Liver (tissue), 8 donors: ENCODE measurements at regions not wholly inside any gene's neighbourhood (a gene's known extent, or its start where the extent isn't known, plus 50 kb on each side); places are given as distances from the start of the nearest gene placed in this dataset.
A peak's percentile ranks its signal among the peaks of the same experiment; 100 is the strongest.

Experiments
- DNase-seq: peaks from one replicate; pipeline ENCODE4 v3.0.0-alpha.2; 2017; ENCODE audit warnings: low spot score
- H3K27ac ChIP-seq, 2 donors: one replicate each; pipeline ENCODE4 v1.7.0; 2013; ENCODE audit warnings: inconsistent platforms in 2 of 2, low read length in 2 of 2, control low read depth in 1 of 2, low read depth in 1 of 2, mild to moderate bottlenecking in 1 of 2
- H3K27me3 ChIP-seq, 4 donors: one replicate each; pipeline versions ENCODE4 v1.6.1 to v1.7.0; 2013; ENCODE audit warnings: low read length in 3 of 4, inconsistent platforms in 1 of 4, mild to moderate bottlenecking in 1 of 4, moderate library complexity in 1 of 4; ENCODE audit not compliant: control insufficient read depth in 4 of 4, insufficient read depth in 4 of 4
- H3K36me3 ChIP-seq, 4 donors: one replicate each; pipeline versions ENCODE4 v1.6.1 to v1.7.0; 2013; ENCODE audit warnings: low read length in 3 of 4, mild to moderate bottlenecking in 3 of 4, low read depth in 1 of 4, moderate library complexity in 1 of 4; ENCODE audit not compliant: control insufficient read depth in 4 of 4, insufficient read depth in 3 of 4
- H3K4me1 ChIP-seq, 4 donors: one replicate each; pipeline versions ENCODE4 v1.6.1 to v1.7.0; 2013; ENCODE audit warnings: low read length in 3 of 4, mild to moderate bottlenecking in 3 of 4, moderate library complexity in 1 of 4; ENCODE audit not compliant: control insufficient read depth in 4 of 4, insufficient read depth in 4 of 4
- H3K4me3 ChIP-seq, 3 donors: one replicate each; pipeline versions ENCODE4 v1.6.1 to v1.7.0; 2013; ENCODE audit warnings: low read length in 3 of 3, control low read depth in 1 of 3, low read depth in 1 of 3, mild to moderate bottlenecking in 1 of 3
- H3K9ac ChIP-seq, 2 donors: one replicate each; pipeline ENCODE4 v1.7.0; 2013; ENCODE audit warnings: low read length in 2 of 2, mild to moderate bottlenecking in 2 of 2, moderate library complexity in 2 of 2, control low read depth in 1 of 2, low read depth in 1 of 2
- H3K9me3 ChIP-seq, 4 donors: one replicate each; pipeline versions ENCODE4 v1.6.1 to v1.7.0; 2013; ENCODE audit warnings: low read length in 3 of 4; ENCODE audit not compliant: control insufficient read depth in 4 of 4
- EGR1 ChIP-seq, 2 donors: IDR thresholded peaks; 2 replicates each; pipeline ENCODE4 v1.6.1; 2016 to 2018; ENCODE audit warnings: antibody characterized with exemption in 2 of 2, low read depth in 2 of 2
- FOXA1 ChIP-seq: IDR thresholded peaks from 2 replicates; pipeline ENCODE4 v1.6.1; 2016; ENCODE audit warnings: antibody characterized with exemption
- FOXA2 ChIP-seq: IDR thresholded peaks from 2 replicates; pipeline ENCODE4 v1.6.1; 2016; ENCODE audit warnings: antibody characterized with exemption
- GABPA ChIP-seq, 2 donors: IDR thresholded peaks in 1 of 2; conservative IDR thresholded peaks in 1 of 2; 2 replicates each; pipeline ENCODE4 v1.6.1; 2016; ENCODE audit warnings: antibody characterized with exemption in 2 of 2, mild to moderate bottlenecking in 1 of 2, moderate library complexity in 1 of 2
- HNF4A ChIP-seq, 2 donors: conservative IDR thresholded peaks; 2 replicates each; pipeline ENCODE4 v1.6.1; 2016; ENCODE audit warnings: antibody characterized with exemption in 2 of 2, mild to moderate bottlenecking in 2 of 2
- HNF4G ChIP-seq: IDR thresholded peaks from 2 replicates; pipeline ENCODE4 v1.6.1; 2016; ENCODE audit warnings: antibody characterized with exemption
- JUND ChIP-seq, 2 donors: IDR thresholded peaks; 2 replicates each; pipeline ENCODE4 v1.6.1; 2016; ENCODE audit warnings: antibody characterized with exemption in 2 of 2
- RAD21 ChIP-seq, 2 donors: IDR thresholded peaks; 2 replicates each; pipeline ENCODE4 v1.6.1; 2016; ENCODE audit warnings: antibody characterized with exemption in 2 of 2, mild to moderate bottlenecking in 2 of 2
- RXRA ChIP-seq, 2 donors: IDR thresholded peaks; 2 replicates each; pipeline ENCODE4 v1.6.1; 2017 to 2018; ENCODE audit warnings: antibody characterized with exemption in 2 of 2, mild to moderate bottlenecking in 1 of 2
- SP1 ChIP-seq: IDR thresholded peaks from 2 replicates; pipeline ENCODE4 v1.6.1; 2018; ENCODE audit warnings: antibody characterized with exemption, mild to moderate bottlenecking
- YY1 ChIP-seq: IDR thresholded peaks from 2 replicates; pipeline ENCODE4 v1.6.1; 2016; ENCODE audit warnings: antibody characterized with exemption, mild to moderate bottlenecking
- WGBS: extraction: QIAGEN DNeasy Blood & Tissue Kit; methylation state at CpG from one replicate; pipeline ENCODE4 v1.1.7; 2013; 5-methylcytosine and 5-hydroxymethylcytosine counted together
- TF ChIP-seq, protein P1 (sequence below): fragments of 150-350 bp; IDR thresholded peaks from 2 replicates; pipeline ENCODE4 v1.5.1; 2017; ENCODE audit warnings: improper control_type of control experiment, low read depth, low read length; ENCODE audit not compliant: missing input control
- TF ChIP-seq, protein P2 (sequence below): IDR thresholded peaks from 2 replicates; pipeline ENCODE4 v1.6.1; 2016; ENCODE audit warnings: antibody characterized with exemption, mild to moderate bottlenecking
- TF ChIP-seq, protein P3 (sequence below): IDR thresholded peaks from 2 replicates; pipeline ENCODE4 v1.6.1; 2016; ENCODE audit warnings: antibody characterized with exemption
- donor health status: healthy.
- donor health status: healthy.
- donor health status: healthy.
- donor health status: healthy.
- donor health status: healthy.

DNA sequence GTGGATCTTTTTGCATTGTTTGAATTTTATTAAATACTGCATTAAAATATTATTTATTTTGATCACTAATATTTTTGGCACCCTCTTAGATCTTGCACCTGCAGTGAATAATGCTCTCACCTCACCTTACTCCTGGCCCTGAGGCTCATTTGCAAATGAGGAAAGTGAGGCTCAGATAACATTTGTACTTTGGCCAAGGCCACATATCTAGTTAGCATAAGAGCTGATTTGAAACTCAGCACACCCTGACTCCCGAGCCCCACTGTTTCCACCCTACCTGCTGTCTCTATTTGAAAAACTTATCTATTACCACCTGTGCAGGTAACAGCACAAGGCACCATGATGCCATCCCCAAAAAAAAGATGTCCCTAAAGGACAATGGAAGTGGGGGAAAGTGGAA, 358.7 kb upstream of the MAF start:
- Histone ChIP-seq H3K9me3 (peaks cover 0 to 3% (median 0%) of the 10 kb centered on the region in 4 donors), H3K36me3 (no peaks in the 10 kb centered on the region), H3K9ac (no peak overlapping the region), H3K4me3 (no peak overlapping the region), H3K4me1 (peaks cover 0 to 3% (median 0%) of the 10 kb centered on the region in 4 donors), H3K27me3 (no peaks in the 10 kb centered on the region), H3K27ac (no peak overlapping the region)
- DNase-seq = no peak
- 60% methylated on average over 1 of the region's 1 CpG for WGBS
- no peak for TF ChIP-seq YY1
- no peak for TF ChIP-seq EGR1 (IDR thresholded peaks at IDR 0.05; ENCODE audit: low read depth in 2 of 2)
- no peak for TF ChIP-seq HNF4A (conservative IDR thresholded peaks at IDR 0.05)
- TF ChIP-seq FOXA2 = no peak
- TF ChIP-seq JUND (IDR thresholded peaks at IDR 0.05) = no peak
- no peak for TF ChIP-seq SP1
- TF ChIP-seq RXRA (IDR thresholded peaks at IDR 0.05) = no peak
- TF ChIP-seq FOXA1 = no peak
- no peak for TF ChIP-seq HNF4G
- no peak for TF ChIP-seq GABPA (IDR thresholded peaks at IDR 0.05 in 1 of 2, conservative IDR thresholded peaks at IDR 0.05 in 1 of 2)
- TF ChIP-seq, protein P1, sequence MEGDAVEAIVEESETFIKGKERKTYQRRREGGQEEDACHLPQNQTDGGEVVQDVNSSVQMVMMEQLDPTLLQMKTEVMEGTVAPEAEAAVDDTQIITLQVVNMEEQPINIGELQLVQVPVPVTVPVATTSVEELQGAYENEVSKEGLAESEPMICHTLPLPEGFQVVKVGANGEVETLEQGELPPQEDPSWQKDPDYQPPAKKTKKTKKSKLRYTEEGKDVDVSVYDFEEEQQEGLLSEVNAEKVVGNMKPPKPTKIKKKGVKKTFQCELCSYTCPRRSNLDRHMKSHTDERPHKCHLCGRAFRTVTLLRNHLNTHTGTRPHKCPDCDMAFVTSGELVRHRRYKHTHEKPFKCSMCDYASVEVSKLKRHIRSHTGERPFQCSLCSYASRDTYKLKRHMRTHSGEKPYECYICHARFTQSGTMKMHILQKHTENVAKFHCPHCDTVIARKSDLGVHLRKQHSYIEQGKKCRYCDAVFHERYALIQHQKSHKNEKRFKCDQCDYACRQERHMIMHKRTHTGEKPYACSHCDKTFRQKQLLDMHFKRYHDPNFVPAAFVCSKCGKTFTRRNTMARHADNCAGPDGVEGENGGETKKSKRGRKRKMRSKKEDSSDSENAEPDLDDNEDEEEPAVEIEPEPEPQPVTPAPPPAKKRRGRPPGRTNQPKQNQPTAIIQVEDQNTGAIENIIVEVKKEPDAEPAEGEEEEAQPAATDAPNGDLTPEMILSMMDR = no peak
- TF ChIP-seq RAD21 (IDR thresholded peaks at IDR 0.05) = no peak
- TF ChIP-seq, protein P2, sequence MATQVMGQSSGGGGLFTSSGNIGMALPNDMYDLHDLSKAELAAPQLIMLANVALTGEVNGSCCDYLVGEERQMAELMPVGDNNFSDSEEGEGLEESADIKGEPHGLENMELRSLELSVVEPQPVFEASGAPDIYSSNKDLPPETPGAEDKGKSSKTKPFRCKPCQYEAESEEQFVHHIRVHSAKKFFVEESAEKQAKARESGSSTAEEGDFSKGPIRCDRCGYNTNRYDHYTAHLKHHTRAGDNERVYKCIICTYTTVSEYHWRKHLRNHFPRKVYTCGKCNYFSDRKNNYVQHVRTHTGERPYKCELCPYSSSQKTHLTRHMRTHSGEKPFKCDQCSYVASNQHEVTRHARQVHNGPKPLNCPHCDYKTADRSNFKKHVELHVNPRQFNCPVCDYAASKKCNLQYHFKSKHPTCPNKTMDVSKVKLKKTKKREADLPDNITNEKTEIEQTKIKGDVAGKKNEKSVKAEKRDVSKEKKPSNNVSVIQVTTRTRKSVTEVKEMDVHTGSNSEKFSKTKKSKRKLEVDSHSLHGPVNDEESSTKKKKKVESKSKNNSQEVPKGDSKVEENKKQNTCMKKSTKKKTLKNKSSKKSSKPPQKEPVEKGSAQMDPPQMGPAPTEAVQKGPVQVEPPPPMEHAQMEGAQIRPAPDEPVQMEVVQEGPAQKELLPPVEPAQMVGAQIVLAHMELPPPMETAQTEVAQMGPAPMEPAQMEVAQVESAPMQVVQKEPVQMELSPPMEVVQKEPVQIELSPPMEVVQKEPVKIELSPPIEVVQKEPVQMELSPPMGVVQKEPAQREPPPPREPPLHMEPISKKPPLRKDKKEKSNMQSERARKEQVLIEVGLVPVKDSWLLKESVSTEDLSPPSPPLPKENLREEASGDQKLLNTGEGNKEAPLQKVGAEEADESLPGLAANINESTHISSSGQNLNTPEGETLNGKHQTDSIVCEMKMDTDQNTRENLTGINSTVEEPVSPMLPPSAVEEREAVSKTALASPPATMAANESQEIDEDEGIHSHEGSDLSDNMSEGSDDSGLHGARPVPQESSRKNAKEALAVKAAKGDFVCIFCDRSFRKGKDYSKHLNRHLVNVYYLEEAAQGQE = no peak
- TF ChIP-seq, protein P3, sequence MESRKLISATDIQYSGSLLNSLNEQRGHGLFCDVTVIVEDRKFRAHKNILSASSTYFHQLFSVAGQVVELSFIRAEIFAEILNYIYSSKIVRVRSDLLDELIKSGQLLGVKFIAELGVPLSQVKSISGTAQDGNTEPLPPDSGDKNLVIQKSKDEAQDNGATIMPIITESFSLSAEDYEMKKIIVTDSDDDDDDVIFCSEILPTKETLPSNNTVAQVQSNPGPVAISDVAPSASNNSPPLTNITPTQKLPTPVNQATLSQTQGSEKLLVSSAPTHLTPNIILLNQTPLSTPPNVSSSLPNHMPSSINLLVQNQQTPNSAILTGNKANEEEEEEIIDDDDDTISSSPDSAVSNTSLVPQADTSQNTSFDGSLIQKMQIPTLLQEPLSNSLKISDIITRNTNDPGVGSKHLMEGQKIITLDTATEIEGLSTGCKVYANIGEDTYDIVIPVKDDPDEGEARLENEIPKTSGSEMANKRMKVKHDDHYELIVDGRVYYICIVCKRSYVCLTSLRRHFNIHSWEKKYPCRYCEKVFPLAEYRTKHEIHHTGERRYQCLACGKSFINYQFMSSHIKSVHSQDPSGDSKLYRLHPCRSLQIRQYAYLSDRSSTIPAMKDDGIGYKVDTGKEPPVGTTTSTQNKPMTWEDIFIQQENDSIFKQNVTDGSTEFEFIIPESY = no peak

DNA sequence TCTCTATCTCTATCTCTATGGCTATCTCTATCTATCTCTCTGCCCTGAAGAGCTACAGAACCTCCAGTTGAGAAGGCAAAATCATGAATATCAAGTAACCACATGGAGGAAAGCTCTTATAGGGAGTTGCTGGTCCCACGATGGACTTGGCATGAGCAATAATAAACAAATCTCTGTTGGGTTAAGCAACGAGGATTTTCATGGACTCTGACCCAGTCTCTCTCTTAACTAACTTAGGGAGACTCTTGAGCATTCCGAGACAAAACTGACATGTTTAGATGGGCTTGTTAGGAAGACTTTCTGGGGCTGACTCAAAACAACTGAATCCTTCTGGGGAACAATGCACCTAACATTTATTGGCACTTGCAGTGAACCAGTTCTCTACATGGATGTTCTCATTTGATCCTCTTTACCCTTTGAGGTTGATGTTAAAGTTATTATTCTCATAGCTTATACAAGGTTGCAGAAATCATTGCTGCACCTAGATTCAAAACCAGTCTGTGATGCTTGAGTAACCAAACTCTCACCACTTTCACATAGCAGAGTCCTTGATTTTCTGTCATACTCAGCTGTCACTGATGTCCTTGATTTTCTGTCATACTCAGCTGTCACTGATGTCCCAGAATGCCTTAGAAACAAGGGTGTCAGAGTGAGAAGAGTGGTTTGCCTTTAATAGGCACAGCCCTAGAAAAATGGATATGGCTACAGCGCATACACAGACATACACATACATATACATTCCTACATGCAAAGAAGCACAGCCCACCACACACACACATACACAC, 354.6 kb upstream of the MAF start:
- 46% methylated on average over 4 of the region's 4 CpGs for WGBS
- Histone ChIP-seq H3K27me3 (no peaks in the 10 kb centered on the region), H3K9me3 (no peaks in the 10 kb centered on the region), H3K9ac (no peak overlapping the region), H3K4me3 (no peak overlapping the region), H3K4me1 (peaks cover 0 to 3% (median 1%) of the 10 kb centered on the region in 4 donors), H3K36me3 (no peaks in the 10 kb centered on the region), H3K27ac (no peak overlapping the region)
- TF ChIP-seq FOXA2 (no peak), RXRA (IDR thresholded peaks at IDR 0.05) (no peak), HNF4A (conservative IDR thresholded peaks at IDR 0.05) (peak; percentile 44 to 60), HNF4G (peak; percentile 7)
- no peak for DNase-seq
